Mammary epithelial cell (primary cell): ENCODE measurements at regions not wholly inside any gene's neighbourhood (a gene's known extent, or its start where the extent isn't known, plus 50 kb on each side); places are given as distances from the start of the nearest gene placed in this dataset.

ENCODE experiments used
- EZH2 ChIP-seq: IDR thresholded peaks from 2 replicates; pipeline ENCODE4 v1.6.1; 2012; ENCODE audit warnings: low read length, inconsistent platforms, borderline replicate concordance
- TF ChIP-seq, protein P1 (sequence below), 2 donors: IDR thresholded peaks in 1 of 2; conservative IDR thresholded peaks in 1 of 2; 2 replicates each; pipeline ENCODE4 v1.5.1; 2011 to 2012; ENCODE audit warnings: inconsistent platforms in 2 of 2, low read length in 2 of 2, mild to moderate bottlenecking in 2 of 2, control low read depth in 1 of 2, low read depth in 1 of 2; ENCODE audit not compliant: insufficient read depth in 1 of 2; ENCODE audit errors: extremely low read depth in 1 of 2

- TF ChIP-seq, protein P1, sequence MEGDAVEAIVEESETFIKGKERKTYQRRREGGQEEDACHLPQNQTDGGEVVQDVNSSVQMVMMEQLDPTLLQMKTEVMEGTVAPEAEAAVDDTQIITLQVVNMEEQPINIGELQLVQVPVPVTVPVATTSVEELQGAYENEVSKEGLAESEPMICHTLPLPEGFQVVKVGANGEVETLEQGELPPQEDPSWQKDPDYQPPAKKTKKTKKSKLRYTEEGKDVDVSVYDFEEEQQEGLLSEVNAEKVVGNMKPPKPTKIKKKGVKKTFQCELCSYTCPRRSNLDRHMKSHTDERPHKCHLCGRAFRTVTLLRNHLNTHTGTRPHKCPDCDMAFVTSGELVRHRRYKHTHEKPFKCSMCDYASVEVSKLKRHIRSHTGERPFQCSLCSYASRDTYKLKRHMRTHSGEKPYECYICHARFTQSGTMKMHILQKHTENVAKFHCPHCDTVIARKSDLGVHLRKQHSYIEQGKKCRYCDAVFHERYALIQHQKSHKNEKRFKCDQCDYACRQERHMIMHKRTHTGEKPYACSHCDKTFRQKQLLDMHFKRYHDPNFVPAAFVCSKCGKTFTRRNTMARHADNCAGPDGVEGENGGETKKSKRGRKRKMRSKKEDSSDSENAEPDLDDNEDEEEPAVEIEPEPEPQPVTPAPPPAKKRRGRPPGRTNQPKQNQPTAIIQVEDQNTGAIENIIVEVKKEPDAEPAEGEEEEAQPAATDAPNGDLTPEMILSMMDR (conservative IDR thresholded peaks at IDR 0.05 in 1 of 2, IDR thresholded peaks at IDR 0.05 in 1 of 2; ENCODE audit: extremely low read depth in 1 of 2, insufficient read depth in 1 of 2, low read depth in 1 of 2, low read length in 2 of 2), result no peak
- TF ChIP-seq EZH2, result no peak
Measured at GRCh38 chr2:65498396-65498795, 66.0 kb upstream of the SPRED2 start.
